Neuronal stem cell (in vitro differentiated cells): ENCODE measurements at regions not wholly inside any gene's neighbourhood (a gene's known extent, or its start where the extent isn't known, plus 50 kb on each side); places are given as distances from the start of the nearest gene placed in this dataset.

ENCODE experiments used
- DNase-seq: peaks from one replicate; pipeline ENCODE4 v3.0.0-alpha.2; 2013; ENCODE audit warnings: low spot score
- H2AFZ ChIP-seq: one replicate; pipeline ENCODE4 v1.6.1; 2013; ENCODE audit warnings: mild to moderate bottlenecking, low read length, inconsistent platforms
- H2AK5ac ChIP-seq: 2 replicates; pipeline ENCODE4 v1.6.1; 2013; ENCODE audit warnings: low read depth, mild to moderate bottlenecking, inconsistent platforms, low read length, moderate library complexity, mixed read lengths
- H2BK120ac ChIP-seq: 2 replicates; pipeline ENCODE4 v1.6.1; 2013; ENCODE audit warnings: low read depth, mild to moderate bottlenecking, inconsistent platforms, low read length, moderate library complexity, mixed read lengths
- H2BK12ac ChIP-seq: one replicate; pipeline ENCODE4 v1.6.1; 2013; ENCODE audit warnings: low read length, inconsistent platforms
- H2BK15ac ChIP-seq: 2 replicates; pipeline ENCODE4 v1.6.1; 2013; ENCODE audit warnings: mild to moderate bottlenecking, low read length, inconsistent platforms, mixed read lengths
- H2BK5ac ChIP-seq: one replicate; pipeline ENCODE4 v1.6.1; 2013; ENCODE audit warnings: inconsistent platforms, mild to moderate bottlenecking, low read length, moderate library complexity
- H3K14ac ChIP-seq: one replicate; pipeline ENCODE4 v1.6.1; 2013; ENCODE audit warnings: low read length, inconsistent platforms
- H3K18ac ChIP-seq: 2 replicates; pipeline ENCODE4 v1.6.1; 2013; ENCODE audit warnings: low read length, inconsistent platforms
- H3K23ac ChIP-seq: 2 replicates; pipeline ENCODE4 v1.6.1; 2013; ENCODE audit warnings: low read depth, mild to moderate bottlenecking, mixed read lengths, low read length, inconsistent platforms; ENCODE audit not compliant: poor library complexity
- H3K27ac ChIP-seq: replicated peaks from 3 replicates; pipeline ENCODE4 v1.5.1; 2013; ENCODE audit warnings: low read length, inconsistent platforms
- H3K27me3 ChIP-seq, 3 experiments: 2 replicates each; pipeline ENCODE4 v1.6.1; 2013; ENCODE audit warnings: low read length in 3 of 3, mild to moderate bottlenecking in 2 of 3, inconsistent platforms in 1 of 3, low read depth in 1 of 3, mixed read lengths in 1 of 3, moderate library complexity in 1 of 3; ENCODE audit not compliant: control insufficient read depth in 3 of 3, insufficient read depth in 3 of 3
- H3K36me3 ChIP-seq, 2 donors: replicated peaks in 1 of 2; 2 replicates each; pipeline ENCODE4 v1.6.1; 2013; ENCODE audit warnings: low read length in 2 of 2; ENCODE audit not compliant: control insufficient read depth in 2 of 2, insufficient read depth in 2 of 2
- H3K4ac ChIP-seq: 2 replicates; pipeline ENCODE4 v1.6.1; 2013; ENCODE audit warnings: inconsistent platforms, mild to moderate bottlenecking, low read length, moderate library complexity
- H3K4me1 ChIP-seq, 2 donors: 1 replicate in 1 of 2; 2 replicates in 1 of 2; pipeline ENCODE4 v1.6.1; 2013; ENCODE audit warnings: low read length in 2 of 2, low read depth in 1 of 2; ENCODE audit not compliant: control insufficient read depth in 2 of 2, insufficient read depth in 1 of 2
- H3K4me2 ChIP-seq: one replicate; pipeline ENCODE4 v1.6.1; 2013; ENCODE audit warnings: mild to moderate bottlenecking, low read length, inconsistent platforms; ENCODE audit not compliant: insufficient read depth, poor library complexity, severe bottlenecking
- H3K4me3 ChIP-seq, 2 donors: 2 replicates each; pipeline ENCODE4 v1.5.1; 2013; ENCODE audit warnings: low read length in 2 of 2, mild to moderate bottlenecking in 2 of 2, inconsistent platforms in 1 of 2, moderate library complexity in 1 of 2
- H3K79me1 ChIP-seq: one replicate; pipeline ENCODE4 v1.6.1; 2013; ENCODE audit warnings: low read depth, mild to moderate bottlenecking, inconsistent platforms, low read length, moderate library complexity
- H3K9ac ChIP-seq: one replicate; pipeline ENCODE4 v1.6.1; 2013; ENCODE audit warnings: mild to moderate bottlenecking, low read depth, low read length, inconsistent platforms; ENCODE audit not compliant: poor library complexity
- H3K9me3 ChIP-seq, 2 donors: replicated peaks in 1 of 2; 2 replicates each; pipeline versions ENCODE3 to v1.6.1; 2013; ENCODE audit warnings: low read length in 2 of 2, mild to moderate bottlenecking in 2 of 2, inconsistent platforms in 1 of 2, low read depth in 1 of 2, mixed read lengths in 1 of 2, moderate library complexity in 1 of 2; ENCODE audit not compliant: control insufficient read depth in 2 of 2, insufficient read depth in 1 of 2
- H4K8ac ChIP-seq: one replicate; pipeline ENCODE4 v1.6.1; 2013; ENCODE audit warnings: low read depth, mild to moderate bottlenecking, inconsistent platforms, low read length, moderate library complexity
- H4K91ac ChIP-seq: one replicate; pipeline ENCODE4 v1.6.1; 2013; ENCODE audit warnings: low read length, low read depth, mild to moderate bottlenecking, inconsistent platforms; ENCODE audit not compliant: poor library complexity
- WGBS, 2 donors: extraction: QIAGEN DNeasy Blood & Tissue Kit; methylation state at CpG; one replicate each; pipeline ENCODE4 v1.1.7; 2013; ENCODE audit warnings: missing lambda C conversion rate in 2 of 2, mixed read lengths in 1 of 2; ENCODE audit not compliant: insufficient read length in 2 of 2, insufficient replicate concordance in 1 of 2; ENCODE audit errors: extremely low coverage in 2 of 2; 5-methylcytosine and 5-hydroxymethylcytosine counted together

DNA sequence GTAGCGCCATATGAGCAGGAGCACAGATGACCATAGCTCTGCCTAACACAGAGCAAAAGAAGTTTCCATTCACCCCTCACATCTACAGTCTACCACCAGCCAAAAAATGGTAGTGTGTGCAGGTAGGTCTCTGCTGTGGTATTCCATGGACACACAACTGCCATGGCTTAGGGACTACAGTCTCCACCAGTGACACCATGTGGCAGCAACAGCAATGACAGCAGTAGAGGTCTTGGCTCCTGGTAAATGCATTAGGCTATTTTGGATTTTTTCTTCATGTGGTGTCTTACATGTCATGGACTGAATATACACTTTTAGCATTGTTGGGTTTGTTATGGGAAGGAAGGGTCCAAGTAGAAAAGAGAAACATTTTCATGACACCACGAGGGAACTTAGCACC lies 70.1 kb upstream of the CABCOCO1 start:
- no peak overlapping the region for H3K27ac ChIP-seq

DNA sequence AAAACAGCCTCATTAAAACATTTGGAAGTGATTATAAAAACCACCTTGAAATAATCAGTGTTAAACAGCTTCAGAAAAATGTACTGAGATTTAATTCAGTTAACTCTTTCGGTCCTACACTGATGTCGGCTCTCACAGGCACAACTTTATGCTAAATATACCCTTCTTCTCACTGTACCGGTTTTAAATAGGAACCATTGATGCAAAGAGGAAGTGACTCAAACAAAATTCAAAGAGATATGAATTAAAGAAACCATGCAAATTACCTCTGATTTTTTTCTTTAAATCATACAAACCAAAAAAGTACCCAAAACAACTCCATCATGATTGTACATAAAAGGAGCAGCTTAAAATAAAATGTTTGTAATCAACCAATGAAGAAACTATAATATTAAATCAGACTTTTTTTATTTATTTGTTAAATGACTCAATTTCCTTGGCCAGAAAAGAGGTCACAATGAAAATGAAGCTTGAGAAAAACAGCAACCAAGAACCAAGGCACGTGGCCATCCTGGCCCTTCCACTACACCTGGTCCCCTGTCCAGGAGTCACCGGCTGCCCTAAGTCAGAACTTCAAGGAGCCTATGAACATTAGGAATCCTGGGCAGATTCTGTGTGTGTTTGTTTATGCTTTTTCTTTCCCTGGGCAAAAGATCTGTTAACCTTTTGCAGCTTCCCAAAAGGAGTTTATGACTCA lies 73.0 kb upstream of the CABCOCO1 start:
- Histone ChIP-seq H3K14ac (no peak overlapping the region), H4K8ac (no peak overlapping the region)

More for the DNA sequence above, 70.1 kb upstream of the CABCOCO1 start:
- no peaks in the 10 kb centered on the region for H3K79me1 ChIP-seq
- H3K4me1 ChIP-seq = no peaks in the 10 kb centered on the region
- H2AFZ ChIP-seq = no peak overlapping the region
- H3K9ac ChIP-seq = no peak overlapping the region
- no peaks in the 10 kb centered on the region for H3K9me3 ChIP-seq
- H2BK5ac ChIP-seq = no peak overlapping the region
- H3K23ac ChIP-seq = no peak overlapping the region
- no peaks in the 10 kb centered on the region for H3K36me3 ChIP-seq
- H2BK12ac ChIP-seq = no peak overlapping the region
- H2AK5ac ChIP-seq = no peak overlapping the region
- no peak overlapping the region for H4K91ac ChIP-seq
- WGBS, 2 donors = no CpG with 5 or more reads among the region's 2 CpGs
- no peaks in the 10 kb centered on the region for H3K27me3 ChIP-seq
- H2BK120ac ChIP-seq = no peak overlapping the region
- no peak overlapping the region for H3K4me3 ChIP-seq
- no peak for DNase-seq
- no peak overlapping the region for H3K18ac ChIP-seq
- H2BK15ac ChIP-seq = no peak overlapping the region
- no peak overlapping the region for H3K4me2 ChIP-seq
- H3K4ac ChIP-seq = no peak overlapping the region
- no peak overlapping the region for H3K14ac ChIP-seq
- H4K8ac ChIP-seq = no peak overlapping the region

DNA sequence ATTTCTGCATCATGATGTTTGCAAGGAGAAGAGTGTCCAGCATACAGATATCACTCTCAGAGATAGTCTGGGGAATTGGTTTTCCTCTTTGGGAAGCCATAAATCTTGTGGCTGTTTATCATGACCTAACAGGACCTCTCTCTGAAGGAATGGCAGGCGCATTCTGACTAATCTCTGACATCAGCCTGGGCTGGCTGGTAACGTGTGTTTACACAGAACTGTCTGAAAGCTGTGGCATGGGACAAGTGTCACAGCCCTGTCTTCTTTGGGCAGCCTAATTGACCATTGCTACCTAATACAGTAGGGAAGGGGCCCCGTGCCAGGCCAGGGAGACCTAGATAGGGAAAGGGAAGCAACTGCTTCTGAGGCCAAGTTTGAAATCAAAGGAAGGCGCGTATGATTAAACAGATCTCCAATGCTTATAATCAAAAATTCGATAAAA lies 73.9 kb upstream of the CABCOCO1 start:
- Histone ChIP-seq H3K27me3 (no peaks in the 10 kb centered on the region), H2AK5ac (no peak overlapping the region), H3K4me3 (no peak overlapping the region), H3K9ac (no peak overlapping the region), H3K4ac (no peak overlapping the region), H2BK5ac (no peak overlapping the region), H3K4me1 (no peaks in the 10 kb centered on the region), H2BK15ac (no peak overlapping the region), H3K27ac (no peak overlapping the region), H3K79me1 (no peaks in the 10 kb centered on the region), H2BK12ac (no peak overlapping the region), H4K8ac (no peak overlapping the region), H3K4me2 (no peak overlapping the region), H3K36me3 (no peaks in the 10 kb centered on the region), H3K23ac (no peak overlapping the region), H3K18ac (no peak overlapping the region), H4K91ac (no peak overlapping the region), H2AFZ (no peak overlapping the region), H3K14ac (no peak overlapping the region), H3K9me3 (no peaks in the 10 kb centered on the region), H2BK120ac (no peak overlapping the region)
- no peak for DNase-seq
- WGBS, 2 donors = no CpG with 5 or more reads among the region's 6 CpGs

More for the DNA sequence above, 73.0 kb upstream of the CABCOCO1 start:
- H2AK5ac ChIP-seq = no peak overlapping the region
- H3K4me3 ChIP-seq = no peak overlapping the region
- H3K23ac ChIP-seq = no peak overlapping the region
- no peak overlapping the region for H2BK12ac ChIP-seq
- no peaks in the 10 kb centered on the region for H3K9me3 ChIP-seq
- no peak overlapping the region for H2BK120ac ChIP-seq
- no peaks in the 10 kb centered on the region for H3K27me3 ChIP-seq
- H3K4ac ChIP-seq = no peak overlapping the region
- no peak overlapping the region for H3K18ac ChIP-seq
- DNase-seq = no peak
- no peaks in the 10 kb centered on the region for H3K79me1 ChIP-seq
- H3K4me2 ChIP-seq = no peak overlapping the region
- no peak overlapping the region for H2AFZ ChIP-seq
- no peak overlapping the region for H3K9ac ChIP-seq
- no CpG with 5 or more reads among the region's 5 CpGs for WGBS, 2 donors
- no peaks in the 10 kb centered on the region for H3K36me3 ChIP-seq
- H4K91ac ChIP-seq = no peak overlapping the region
- H2BK5ac ChIP-seq = no peak overlapping the region
- H3K27ac ChIP-seq = no peak overlapping the region
- no peak overlapping the region for H2BK15ac ChIP-seq
- H3K4me1 ChIP-seq = no peaks in the 10 kb centered on the region

DNA sequence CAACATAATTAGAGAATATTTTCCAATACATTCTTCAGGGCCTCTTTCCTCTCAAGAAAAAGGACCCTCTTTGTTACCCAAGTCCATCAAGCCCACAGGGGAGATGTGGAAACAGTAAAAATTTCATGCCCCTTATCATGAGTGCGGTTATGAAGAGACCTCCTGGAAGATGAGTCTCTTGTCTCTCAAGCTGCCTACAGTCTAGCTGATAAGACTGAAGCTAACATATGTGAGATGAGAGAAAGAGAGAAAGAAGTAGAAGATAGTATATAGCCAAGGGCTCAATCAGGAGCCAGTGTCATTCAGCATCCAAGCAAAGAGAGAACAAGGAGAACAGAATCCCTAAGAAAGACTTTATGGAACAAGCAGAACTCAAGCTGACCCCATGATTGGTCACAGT lies 75.9 kb upstream of the CABCOCO1 start:
- Histone ChIP-seq H3K18ac (no peak overlapping the region), H3K9ac (no peak overlapping the region), H3K4me3 (no peak overlapping the region), H3K4me1 (no peaks in the 10 kb centered on the region), H3K36me3 (no peaks in the 10 kb centered on the region), H4K8ac (no peak overlapping the region), H2BK5ac (no peak overlapping the region), H3K4ac (no peak overlapping the region), H4K91ac (no peak overlapping the region), H2BK12ac (no peak overlapping the region), H3K9me3 (no peaks in the 10 kb centered on the region), H3K27me3 (no peaks in the 10 kb centered on the region), H3K79me1 (no peaks in the 10 kb centered on the region), H2BK15ac (no peak overlapping the region), H2AK5ac (no peak overlapping the region), H3K4me2 (no peak overlapping the region), H3K14ac (no peak overlapping the region), H3K27ac (no peak overlapping the region), H3K23ac (no peak overlapping the region), H2AFZ (no peak overlapping the region), H2BK120ac (no peak overlapping the region)
- no CpG with 5 or more reads among the region's 1 CpG for WGBS, 2 donors
- no peak for DNase-seq
